Uterus (tissue), 2 donors: ENCODE measurements at regions not wholly inside any gene's neighbourhood (a gene's known extent, or its start where the extent isn't known, plus 50 kb on each side); places are given as distances from the start of the nearest gene placed in this dataset.

Experiments
- POLR2A ChIP-seq, 2 donors: fragments of 450-650 bp; IDR thresholded peaks; one replicate each; pipeline ENCODE4 v1.6.1; 2016; ENCODE audit warnings: antibody characterized with exemption in 2 of 2, mild to moderate bottlenecking in 1 of 2, moderate library complexity in 1 of 2
- TF ChIP-seq, protein P1 (sequence below), 4 experiments: fragments of 200-600 bp in 2 of 4; fragments of 450-650 bp in 2 of 4; sonication (generic) in 2 of 4; IDR thresholded peaks; one replicate each; pipeline ENCODE4 v1.5.1; 2016 to 2019; ENCODE audit warnings: antibody characterized with exemption in 4 of 4, mild to moderate bottlenecking in 2 of 4, moderate library complexity in 1 of 4

DNA sequence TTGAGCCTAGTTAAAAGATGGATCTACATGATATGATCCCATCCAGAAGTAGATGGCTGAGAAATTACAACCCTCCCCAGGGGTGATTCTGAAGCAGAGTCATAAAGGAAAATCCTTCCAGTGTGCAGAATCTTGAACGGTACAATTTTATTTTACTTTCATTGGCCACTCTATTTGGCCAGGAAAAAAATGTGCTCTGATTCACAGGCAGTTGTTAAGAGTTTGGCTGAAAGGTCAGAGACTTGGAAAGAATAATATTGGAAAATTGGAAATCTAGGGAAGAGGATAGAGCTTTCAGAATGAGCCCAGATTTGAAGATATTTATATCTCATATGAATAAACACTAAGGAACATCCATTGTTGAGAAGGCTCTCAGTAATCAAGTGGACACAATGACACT, 1299.3 kb upstream of the GJE1 start:
- no peak for TF ChIP-seq POLR2A (IDR thresholded peaks at IDR 0.05)
- TF ChIP-seq, protein P1, sequence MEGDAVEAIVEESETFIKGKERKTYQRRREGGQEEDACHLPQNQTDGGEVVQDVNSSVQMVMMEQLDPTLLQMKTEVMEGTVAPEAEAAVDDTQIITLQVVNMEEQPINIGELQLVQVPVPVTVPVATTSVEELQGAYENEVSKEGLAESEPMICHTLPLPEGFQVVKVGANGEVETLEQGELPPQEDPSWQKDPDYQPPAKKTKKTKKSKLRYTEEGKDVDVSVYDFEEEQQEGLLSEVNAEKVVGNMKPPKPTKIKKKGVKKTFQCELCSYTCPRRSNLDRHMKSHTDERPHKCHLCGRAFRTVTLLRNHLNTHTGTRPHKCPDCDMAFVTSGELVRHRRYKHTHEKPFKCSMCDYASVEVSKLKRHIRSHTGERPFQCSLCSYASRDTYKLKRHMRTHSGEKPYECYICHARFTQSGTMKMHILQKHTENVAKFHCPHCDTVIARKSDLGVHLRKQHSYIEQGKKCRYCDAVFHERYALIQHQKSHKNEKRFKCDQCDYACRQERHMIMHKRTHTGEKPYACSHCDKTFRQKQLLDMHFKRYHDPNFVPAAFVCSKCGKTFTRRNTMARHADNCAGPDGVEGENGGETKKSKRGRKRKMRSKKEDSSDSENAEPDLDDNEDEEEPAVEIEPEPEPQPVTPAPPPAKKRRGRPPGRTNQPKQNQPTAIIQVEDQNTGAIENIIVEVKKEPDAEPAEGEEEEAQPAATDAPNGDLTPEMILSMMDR (IDR thresholded peaks at IDR 0.05), result no peak
